ENCODE measurements at regions not wholly inside any gene's neighbourhood (a gene's known extent, or its start where the extent isn't known, plus 50 kb on each side); places are given as distances from the start of the nearest gene placed in this dataset.

DNA sequence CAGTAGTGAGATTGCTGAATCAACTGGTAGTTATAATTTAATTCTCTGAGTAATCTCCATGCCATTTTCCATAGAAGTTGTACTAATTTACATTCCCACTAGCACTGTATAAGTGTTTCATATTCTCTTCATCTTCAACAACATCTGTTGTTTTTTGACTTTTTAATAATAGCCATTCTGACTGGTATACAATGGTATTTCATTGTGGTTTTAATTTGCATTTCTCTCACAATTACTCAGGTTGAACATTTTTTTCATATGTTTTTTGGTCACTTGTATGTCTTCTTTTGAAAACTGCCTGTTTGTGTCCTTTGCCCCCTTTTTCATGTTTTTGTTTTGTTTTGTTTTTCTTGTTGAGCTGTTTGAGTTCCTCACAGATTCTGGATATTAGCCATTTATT is 880.2 kb downstream of the RAPGEF2 start:
- no peaks in the 10 kb centered on the region for H3K79me2 ChIP-seq (ENCODE audit: insufficient read depth, low read length)
- no peaks in the 10 kb centered on the region for H3K9me3 ChIP-seq (ENCODE audit: insufficient read depth, low read length, severe bottlenecking)
- H3K4me2 ChIP-seq (ENCODE audit: insufficient read depth, low read length) = no peak overlapping the region
- H3K27ac ChIP-seq (ENCODE audit: low read length) = no peak overlapping the region
- no peak for ATAC-seq (ENCODE audit: insufficient read depth, low read depth)
- H3K4me1 ChIP-seq (ENCODE audit: insufficient read depth, low read length) = no peaks in the 10 kb centered on the region
- H3K9ac ChIP-seq (ENCODE audit: low read depth, low read length) = no peak overlapping the region
- no peaks in the 10 kb centered on the region for H3K27me3 ChIP-seq (ENCODE audit: insufficient read depth, low read length, poor library complexity)
- no peaks in the 10 kb centered on the region for H3K36me3 ChIP-seq (ENCODE audit: insufficient read depth, low read length)
- H4K20me1 ChIP-seq (ENCODE audit: insufficient read depth, low read length) = no peaks in the 10 kb centered on the region
- H3K4me3 ChIP-seq (ENCODE audit: low read depth in 1 of 2, low read length in 2 of 2) = no peak overlapping the region
- no peak overlapping the region for H2AFZ ChIP-seq (ENCODE audit: low read depth, low read length)
- DNase-seq = no peak
- TF ChIP-seq, protein P1, sequence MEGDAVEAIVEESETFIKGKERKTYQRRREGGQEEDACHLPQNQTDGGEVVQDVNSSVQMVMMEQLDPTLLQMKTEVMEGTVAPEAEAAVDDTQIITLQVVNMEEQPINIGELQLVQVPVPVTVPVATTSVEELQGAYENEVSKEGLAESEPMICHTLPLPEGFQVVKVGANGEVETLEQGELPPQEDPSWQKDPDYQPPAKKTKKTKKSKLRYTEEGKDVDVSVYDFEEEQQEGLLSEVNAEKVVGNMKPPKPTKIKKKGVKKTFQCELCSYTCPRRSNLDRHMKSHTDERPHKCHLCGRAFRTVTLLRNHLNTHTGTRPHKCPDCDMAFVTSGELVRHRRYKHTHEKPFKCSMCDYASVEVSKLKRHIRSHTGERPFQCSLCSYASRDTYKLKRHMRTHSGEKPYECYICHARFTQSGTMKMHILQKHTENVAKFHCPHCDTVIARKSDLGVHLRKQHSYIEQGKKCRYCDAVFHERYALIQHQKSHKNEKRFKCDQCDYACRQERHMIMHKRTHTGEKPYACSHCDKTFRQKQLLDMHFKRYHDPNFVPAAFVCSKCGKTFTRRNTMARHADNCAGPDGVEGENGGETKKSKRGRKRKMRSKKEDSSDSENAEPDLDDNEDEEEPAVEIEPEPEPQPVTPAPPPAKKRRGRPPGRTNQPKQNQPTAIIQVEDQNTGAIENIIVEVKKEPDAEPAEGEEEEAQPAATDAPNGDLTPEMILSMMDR (IDR thresholded peaks at IDR 0.05; ENCODE audit: borderline replicate concordance, extremely low read depth, low read length, poor library complexity, severe bottlenecking) = no peak
- TF ChIP-seq EZH2 (IDR thresholded peaks at IDR 0.05; ENCODE audit: borderline replicate concordance, low read depth, low read length, severe bottlenecking) = no peak

DNA sequence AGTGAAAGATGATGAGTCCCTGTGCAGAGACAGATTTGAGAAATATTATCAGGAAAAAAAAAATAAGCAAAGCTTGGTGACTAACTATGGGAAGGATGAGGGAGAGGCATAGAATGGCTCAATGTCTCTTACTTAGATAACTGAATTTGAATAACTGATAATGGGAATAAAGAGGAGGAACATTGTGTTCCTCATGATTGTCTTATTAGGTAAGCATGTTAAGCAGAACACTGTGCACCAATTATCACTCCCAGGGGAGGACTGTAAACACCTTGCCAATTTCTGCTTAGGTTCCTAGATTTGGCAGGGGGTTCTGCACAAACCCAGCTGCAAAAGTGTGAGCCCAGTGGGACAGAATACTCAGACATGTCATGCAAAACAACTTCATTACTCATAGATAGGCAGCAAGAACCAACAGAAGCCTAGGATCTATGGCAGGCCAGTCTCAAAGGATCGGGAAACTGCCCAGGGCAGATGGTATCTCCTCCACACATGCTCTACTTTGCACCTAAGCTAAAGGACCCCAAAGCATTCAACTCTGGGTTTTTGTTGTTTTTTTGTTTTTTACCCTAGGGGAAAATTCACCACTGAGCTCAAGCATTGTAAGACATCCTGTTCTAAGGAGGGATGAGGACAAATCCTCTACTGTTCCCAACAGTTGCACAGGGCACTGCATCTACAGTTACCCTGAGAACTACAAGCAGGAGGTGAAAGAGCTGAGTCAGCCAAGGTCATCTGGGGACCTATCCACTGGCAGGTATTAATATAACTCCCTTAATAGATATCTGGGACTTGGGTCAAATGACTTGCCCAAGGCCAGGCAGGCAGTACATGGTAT is 907.0 kb downstream of the RAPGEF2 start:
- no peak overlapping the region for H3K4me2 ChIP-seq (ENCODE audit: insufficient read depth, low read length)
- no peak overlapping the region for H3K4me3 ChIP-seq (ENCODE audit: low read depth in 1 of 2, low read length in 2 of 2)
- DNase-seq = no peak
- no peak overlapping the region for H2AFZ ChIP-seq (ENCODE audit: low read depth, low read length)
- H3K27ac ChIP-seq (ENCODE audit: low read length) = no peak overlapping the region
- TF ChIP-seq, protein P1 (IDR thresholded peaks at IDR 0.05; ENCODE audit: borderline replicate concordance, extremely low read depth, low read length, poor library complexity, severe bottlenecking) = no peak
- TF ChIP-seq EZH2 (IDR thresholded peaks at IDR 0.05; ENCODE audit: borderline replicate concordance, low read depth, low read length, severe bottlenecking) = no peak
- H3K9ac ChIP-seq (ENCODE audit: low read depth, low read length) = no peak overlapping the region
- no peak for ATAC-seq (ENCODE audit: insufficient read depth, low read depth)
- H3K4me1 ChIP-seq (ENCODE audit: insufficient read depth, low read length) = no peaks in the 10 kb centered on the region
- no peaks in the 10 kb centered on the region for H3K9me3 ChIP-seq (ENCODE audit: insufficient read depth, low read length, severe bottlenecking)
- no peaks in the 10 kb centered on the region for H3K36me3 ChIP-seq (ENCODE audit: insufficient read depth, low read length)
- H3K79me2 ChIP-seq (ENCODE audit: insufficient read depth, low read length) = no peaks in the 10 kb centered on the region
- no peaks in the 10 kb centered on the region for H3K27me3 ChIP-seq (ENCODE audit: insufficient read depth, low read length, poor library complexity)
- no peaks in the 10 kb centered on the region for H4K20me1 ChIP-seq (ENCODE audit: insufficient read depth, low read length)

DNA sequence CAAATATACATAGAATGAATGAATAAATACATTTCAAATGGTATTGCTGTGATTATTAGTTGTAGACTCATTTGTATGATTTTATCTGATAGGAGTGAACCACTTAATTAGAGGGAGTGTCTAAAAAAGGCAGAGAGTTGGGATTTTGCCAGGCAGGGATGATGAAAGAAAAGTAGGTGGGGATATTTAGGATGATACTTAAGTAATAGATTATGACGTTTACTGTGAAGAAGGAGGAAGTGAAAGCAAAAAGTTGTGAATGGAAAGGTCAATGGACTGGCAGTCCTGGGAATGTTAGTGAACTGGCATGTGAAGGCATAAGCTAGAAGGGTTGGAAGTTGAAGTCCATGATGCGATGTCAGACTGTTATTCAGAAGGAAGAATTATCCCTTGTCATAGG is 917.1 kb downstream of the RAPGEF2 start:
- H3K36me3 ChIP-seq (ENCODE audit: insufficient read depth, low read length) = no peaks in the 10 kb centered on the region
- DNase-seq = no peak
- no peak overlapping the region for H3K4me2 ChIP-seq (ENCODE audit: insufficient read depth, low read length)
- no peaks in the 10 kb centered on the region for H3K9me3 ChIP-seq (ENCODE audit: insufficient read depth, low read length, severe bottlenecking)
- H3K79me2 ChIP-seq (ENCODE audit: insufficient read depth, low read length) = no peaks in the 10 kb centered on the region
- no peaks in the 10 kb centered on the region for H3K27me3 ChIP-seq (ENCODE audit: insufficient read depth, low read length, poor library complexity)
- no peak overlapping the region for H2AFZ ChIP-seq (ENCODE audit: low read depth, low read length)
- H3K9ac ChIP-seq (ENCODE audit: low read depth, low read length) = no peak overlapping the region
- H3K27ac ChIP-seq (ENCODE audit: low read length) = no peak overlapping the region
- no peak overlapping the region for H3K4me3 ChIP-seq (ENCODE audit: low read depth in 1 of 2, low read length in 2 of 2)
- no peak for TF ChIP-seq EZH2 (IDR thresholded peaks at IDR 0.05; ENCODE audit: borderline replicate concordance, low read depth, low read length, severe bottlenecking)
- TF ChIP-seq, protein P1 (IDR thresholded peaks at IDR 0.05; ENCODE audit: borderline replicate concordance, extremely low read depth, low read length, poor library complexity, severe bottlenecking) = no peak
- no peaks in the 10 kb centered on the region for H3K4me1 ChIP-seq (ENCODE audit: insufficient read depth, low read length)
- ATAC-seq (ENCODE audit: insufficient read depth, low read depth) = no peak
- H4K20me1 ChIP-seq (ENCODE audit: insufficient read depth, low read length) = no peaks in the 10 kb centered on the region
